ENCODE measurements at regions not wholly inside any gene's neighbourhood (a gene's known extent, or its start where the extent isn't known, plus 50 kb on each side); places are given as distances from the start of the nearest gene placed in this dataset.

DNA sequence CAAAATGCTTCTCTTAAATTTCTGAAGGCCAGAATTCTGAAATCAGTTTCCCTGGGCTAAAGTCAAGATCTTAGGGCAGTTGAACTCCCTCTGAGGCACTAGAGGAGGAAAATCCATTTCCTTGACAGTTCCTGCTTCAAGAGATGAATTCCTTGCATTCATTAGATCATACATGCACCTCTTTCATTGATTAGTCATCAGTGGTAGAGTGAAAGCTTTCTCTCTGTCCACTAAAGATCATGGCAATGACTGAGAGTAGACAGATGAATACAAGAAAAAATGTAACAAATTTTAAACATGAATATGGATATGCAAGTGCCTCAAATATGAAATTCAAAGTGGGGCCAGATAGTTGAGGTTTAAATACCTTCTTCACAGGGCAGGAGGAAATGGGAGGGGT, 693.4 kb upstream of the TMEFF2 start:
- no peaks in the 10 kb centered on the region for H3K4me1 Mint-ChIP-seq (ENCODE audit: unreplicated experiment)
- TF ChIP-seq CTCF (IDR thresholded peaks at IDR 0.05) = no peak
- DNase-seq (ENCODE audit: extremely low spot score, unreplicated experiment) = no peak
- no peaks in the 10 kb centered on the region for H3K27me3 Mint-ChIP-seq (ENCODE audit: unreplicated experiment)
- H3K36me3 Mint-ChIP-seq (ENCODE audit: unreplicated experiment) = no peaks in the 10 kb centered on the region
- H3K27ac Mint-ChIP-seq (ENCODE audit: unreplicated experiment) = no peak overlapping the region
- no peaks in the 10 kb centered on the region for H3K9me3 Mint-ChIP-seq (ENCODE audit: unreplicated experiment)
- H3K4me3 Mint-ChIP-seq (ENCODE audit: unreplicated experiment) = no peak overlapping the region

DNA sequence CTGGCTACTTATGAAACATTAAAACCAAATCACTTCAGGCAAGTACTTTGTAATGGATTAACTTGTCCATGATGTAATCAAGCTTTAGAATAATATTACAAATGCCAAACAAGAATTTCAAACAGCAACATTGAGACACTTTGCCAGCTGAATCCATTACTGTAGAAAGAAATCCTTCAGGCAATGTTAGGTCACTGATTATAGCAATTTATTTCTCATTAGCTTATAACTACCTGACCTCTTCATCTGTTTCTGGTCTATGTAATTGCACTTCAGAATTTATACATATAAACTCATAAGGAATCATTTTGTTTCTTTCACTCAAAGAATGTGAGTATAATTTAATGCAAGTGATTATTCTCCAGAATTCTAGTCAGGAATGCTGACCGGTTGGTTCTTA, 692.6 kb upstream of the TMEFF2 start:
- no peaks in the 10 kb centered on the region for H3K9me3 Mint-ChIP-seq (ENCODE audit: unreplicated experiment)
- no peak for TF ChIP-seq CTCF (IDR thresholded peaks at IDR 0.05)
- no peaks in the 10 kb centered on the region for H3K4me1 Mint-ChIP-seq (ENCODE audit: unreplicated experiment)
- no peaks in the 10 kb centered on the region for H3K27me3 Mint-ChIP-seq (ENCODE audit: unreplicated experiment)
- no peak overlapping the region for H3K27ac Mint-ChIP-seq (ENCODE audit: unreplicated experiment)
- H3K36me3 Mint-ChIP-seq (ENCODE audit: unreplicated experiment) = no peaks in the 10 kb centered on the region
- no peak for DNase-seq (ENCODE audit: extremely low spot score, unreplicated experiment)
- no peak overlapping the region for H3K4me3 Mint-ChIP-seq (ENCODE audit: unreplicated experiment)

DNA sequence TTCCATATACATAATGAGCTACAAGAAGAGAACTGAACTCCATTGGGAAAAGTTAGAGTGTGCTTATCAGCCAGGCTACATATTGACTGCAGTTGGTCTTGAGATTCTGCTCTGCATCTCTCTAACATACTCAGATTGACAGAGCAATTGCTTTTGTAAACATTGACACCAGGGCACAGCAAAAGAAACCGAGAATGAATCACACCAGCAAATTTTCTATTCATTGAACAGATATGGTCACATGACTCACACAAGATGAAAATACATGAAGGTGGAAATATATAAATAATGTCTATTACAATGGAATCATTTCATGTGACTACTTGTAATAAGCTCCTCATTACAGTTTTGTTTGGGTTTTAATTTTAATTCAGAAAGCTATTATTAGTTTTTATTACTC, 691.9 kb upstream of the TMEFF2 start:
- Mint-ChIP-seq H3K4me1 (ENCODE audit: unreplicated experiment) (no peaks in the 10 kb centered on the region), H3K27me3 (ENCODE audit: unreplicated experiment) (no peaks in the 10 kb centered on the region), H3K27ac (ENCODE audit: unreplicated experiment) (no peak overlapping the region), H3K36me3 (ENCODE audit: unreplicated experiment) (no peaks in the 10 kb centered on the region), H3K9me3 (ENCODE audit: unreplicated experiment) (no peaks in the 10 kb centered on the region), H3K4me3 (ENCODE audit: unreplicated experiment) (no peak overlapping the region)
- TF ChIP-seq CTCF (IDR thresholded peaks at IDR 0.05) = no peak
- DNase-seq (ENCODE audit: extremely low spot score, unreplicated experiment) = no peak

- Mint-ChIP-seq H3K27ac (ENCODE audit: unreplicated experiment) (no peak overlapping the region), H3K36me3 (ENCODE audit: unreplicated experiment) (no peaks in the 10 kb centered on the region), H3K27me3 (ENCODE audit: unreplicated experiment) (no peaks in the 10 kb centered on the region), H3K4me3 (ENCODE audit: unreplicated experiment) (no peak overlapping the region), H3K4me1 (ENCODE audit: unreplicated experiment) (no peaks in the 10 kb centered on the region), H3K9me3 (ENCODE audit: unreplicated experiment) (no peaks in the 10 kb centered on the region)
- no peak for DNase-seq (ENCODE audit: extremely low spot score, unreplicated experiment)
- no peak for TF ChIP-seq CTCF (IDR thresholded peaks at IDR 0.05)
These were observed 690.9 kb upstream of the TMEFF2 start for GRCh38 chr2:192885569-192886160.

- DNase-seq (ENCODE audit: extremely low spot score, unreplicated experiment) = no peak
- H3K4me3 Mint-ChIP-seq (ENCODE audit: unreplicated experiment) = no peak overlapping the region
- no peak overlapping the region for H3K27ac Mint-ChIP-seq (ENCODE audit: unreplicated experiment)
- no peak for TF ChIP-seq CTCF (IDR thresholded peaks at IDR 0.05)
- H3K27me3 Mint-ChIP-seq (ENCODE audit: unreplicated experiment) = peaks cover 7% of the 10 kb centered on the region
- H3K36me3 Mint-ChIP-seq (ENCODE audit: unreplicated experiment) = no peaks in the 10 kb centered on the region
- H3K4me1 Mint-ChIP-seq (ENCODE audit: unreplicated experiment) = no peaks in the 10 kb centered on the region
- no peaks in the 10 kb centered on the region for H3K9me3 Mint-ChIP-seq (ENCODE audit: unreplicated experiment)
These were observed 682.4 kb upstream of the TMEFF2 start for GRCh38 chr2:192877159-192877558.

All from osteocyte (in vitro differentiated cells).